NT2/D1 (cell line): ENCODE measurements at regions not wholly inside any gene's neighbourhood (a gene's known extent, or its start where the extent isn't known, plus 50 kb on each side); places are given as distances from the start of the nearest gene placed in this dataset.

Experiments
- DNase-seq: peaks from one replicate; pipeline ENCODE4 v3.0.0-alpha.2; 2011; ENCODE audit warnings: low read depth, low spot score
- H3K27me3 ChIP-seq: 2 replicates; pipeline ENCODE4 v1.6.0; 2011; ENCODE audit warnings: mild to moderate bottlenecking; ENCODE audit not compliant: insufficient read length, insufficient read depth
- H3K36me3 ChIP-seq: 2 replicates; pipeline ENCODE4 v1.6.1; 2011; ENCODE audit warnings: mild to moderate bottlenecking, low read length, mixed read lengths; ENCODE audit not compliant: insufficient read depth, insufficient read length
- H3K4me1 ChIP-seq: 2 replicates; pipeline ENCODE4 v1.5.1; 2011; ENCODE audit not compliant: insufficient read depth, insufficient read length
- H3K4me3 ChIP-seq: 2 replicates; pipeline ENCODE4 v1.5.1; 2011; ENCODE audit warnings: low read depth; ENCODE audit not compliant: insufficient read length
- H3K9ac ChIP-seq: 2 replicates; pipeline ENCODE4 v1.6.0; 2011; ENCODE audit warnings: low read depth; ENCODE audit not compliant: insufficient read length
- H3K9me3 ChIP-seq: 2 replicates; pipeline ENCODE4 v1.5.1; 2011; ENCODE audit warnings: mild to moderate bottlenecking, low read length; ENCODE audit not compliant: insufficient read depth
- SUZ12 ChIP-seq: IDR thresholded peaks from 2 replicates; pipeline ENCODE4 v1.6.1; 2011; ENCODE audit not compliant: insufficient read length, insufficient read depth; ENCODE audit errors: extremely low read depth
- YY1 ChIP-seq: IDR thresholded peaks from 2 replicates; pipeline ENCODE4 v1.6.1; 2011; ENCODE audit not compliant: insufficient read length, insufficient read depth
- ZNF274 ChIP-seq: IDR thresholded peaks from 2 replicates; pipeline ENCODE4 v1.6.1; 2011; ENCODE audit warnings: mild to moderate bottlenecking, low read depth, low read length

DNA sequence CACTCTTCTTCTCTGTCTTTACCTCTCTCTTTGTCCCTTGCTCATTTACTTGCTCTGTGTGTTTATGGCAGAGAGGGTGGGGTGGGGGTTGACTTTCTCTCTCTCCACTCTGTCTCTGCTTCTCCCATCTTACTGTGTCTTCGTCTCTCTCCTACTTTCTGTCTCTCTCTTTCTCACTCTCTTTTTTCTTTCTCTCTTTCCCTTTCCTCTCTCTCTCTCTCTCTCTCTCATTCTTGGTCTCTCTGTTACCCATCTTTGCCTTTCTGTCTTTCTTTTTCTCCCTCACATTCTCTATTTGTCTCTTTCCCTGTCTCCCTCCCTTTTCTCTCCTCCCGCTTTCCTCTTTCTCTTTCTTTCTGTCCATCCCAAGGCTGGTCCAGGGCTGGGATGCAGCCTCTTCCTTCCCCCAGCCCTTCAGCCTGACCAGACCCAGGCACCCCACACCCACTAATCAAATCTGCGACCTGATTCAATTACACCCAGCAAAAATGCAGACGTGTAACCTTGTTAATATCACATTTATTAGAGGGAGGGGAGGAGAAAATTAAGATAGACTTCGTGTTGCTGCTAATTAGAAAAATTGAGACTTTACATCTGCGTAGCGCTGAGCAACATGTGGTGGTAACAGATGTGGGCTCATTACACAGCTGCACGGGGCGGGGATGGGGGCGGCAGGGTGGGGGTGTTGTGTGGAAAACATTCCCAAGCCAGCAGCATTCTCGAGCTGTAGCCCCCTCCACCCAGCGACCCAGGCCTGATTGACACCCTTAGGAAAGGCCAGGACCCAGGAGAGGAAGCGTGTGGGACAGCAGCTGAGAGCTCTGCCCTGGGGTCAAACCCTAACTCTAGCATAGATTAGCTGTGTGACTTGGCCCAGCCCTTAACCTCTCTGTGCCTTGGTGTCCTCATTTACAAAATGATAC lies 124.9 kb upstream of the MAFB start:
- Histone ChIP-seq H3K36me3 (no peaks in the 10 kb centered on the region), H3K9me3 (no peaks in the 10 kb centered on the region), H3K9ac (no peak overlapping the region), H3K4me1 (peaks cover 7% of the 10 kb centered on the region), H3K4me3 (no peak overlapping the region), H3K27me3 (no peaks in the 10 kb centered on the region)
- no peak for TF ChIP-seq YY1
- no peak for TF ChIP-seq SUZ12
- TF ChIP-seq ZNF274: no peak
- DNase-seq: no peak

DNA sequence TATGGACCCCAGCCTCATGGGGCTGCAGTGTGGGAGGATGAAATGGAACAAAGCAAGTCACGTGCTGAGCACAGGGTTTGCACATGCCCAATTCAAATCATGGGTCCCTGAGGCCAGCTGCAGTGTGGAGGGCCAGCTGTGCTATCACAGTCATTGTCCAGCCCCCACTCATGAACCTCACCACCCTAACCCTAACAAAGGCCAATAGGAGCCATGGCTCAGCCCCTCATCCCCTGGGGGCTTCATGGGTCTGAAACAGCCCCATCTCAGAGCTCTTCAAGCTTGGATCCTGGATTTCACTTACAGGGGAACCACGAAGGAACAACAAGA lies 125.6 kb upstream of the MAFB start:
- no peak for DNase-seq
- Histone ChIP-seq H3K9me3 (no peaks in the 10 kb centered on the region), H3K9ac (no peak overlapping the region), H3K4me3 (no peak overlapping the region), H3K27me3 (no peaks in the 10 kb centered on the region), H3K4me1 (peaks cover 7% of the 10 kb centered on the region), H3K36me3 (no peaks in the 10 kb centered on the region)
- TF ChIP-seq YY1: no peak

DNA sequence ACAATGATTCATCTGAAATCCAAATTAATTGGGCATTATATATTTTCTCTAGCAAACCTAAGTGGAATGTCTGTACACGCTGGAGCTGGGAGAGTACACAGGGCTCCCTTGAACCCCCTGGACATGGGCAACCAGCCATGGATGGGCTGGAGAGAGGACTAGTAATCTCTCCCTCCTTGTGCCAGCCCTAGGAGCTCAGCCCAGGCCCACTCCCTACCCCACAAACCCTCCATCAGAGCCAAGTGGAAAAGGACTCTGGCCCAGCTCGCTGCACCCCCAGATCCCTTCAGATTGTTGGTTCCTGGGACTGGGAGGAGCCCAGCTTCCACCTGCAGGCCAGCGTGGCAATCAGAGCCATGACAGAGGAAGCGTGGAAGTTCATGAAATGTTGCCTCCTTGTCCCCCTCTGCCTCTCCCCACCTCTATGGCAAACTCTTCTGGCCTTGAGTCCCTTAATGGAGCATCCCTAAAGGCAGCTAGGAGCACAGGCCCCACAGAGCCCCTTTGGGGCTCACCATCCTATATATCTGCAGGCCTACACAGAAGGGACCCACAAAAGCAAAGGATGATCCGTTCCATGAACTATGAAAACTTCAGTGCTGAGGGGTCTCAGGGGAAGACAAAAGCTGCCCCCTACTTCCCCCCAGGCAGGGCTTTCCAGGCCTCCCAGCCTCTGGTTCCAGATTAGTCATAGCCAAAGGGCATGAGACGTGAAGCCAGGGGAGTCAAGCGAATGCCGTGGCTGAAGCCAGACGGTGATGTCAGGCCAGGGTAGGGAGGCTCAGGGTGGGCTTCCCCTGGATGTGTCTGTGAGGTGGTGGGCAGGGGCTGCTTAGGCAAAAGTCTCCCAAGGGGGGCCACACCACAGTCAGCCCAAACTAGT lies 126.4 kb upstream of the MAFB start:
- no peaks in the 10 kb centered on the region for H3K36me3 ChIP-seq
- H3K9me3 ChIP-seq: no peaks in the 10 kb centered on the region
- H3K4me3 ChIP-seq: no peak overlapping the region
- H3K9ac ChIP-seq: no peak overlapping the region
- TF ChIP-seq SUZ12 (no peak), ZNF274 (no peak), YY1 (no peak)
- H3K27me3 ChIP-seq: no peaks in the 10 kb centered on the region
- H3K4me1 ChIP-seq: peaks cover 7% of the 10 kb centered on the region
- no peak for DNase-seq

DNA sequence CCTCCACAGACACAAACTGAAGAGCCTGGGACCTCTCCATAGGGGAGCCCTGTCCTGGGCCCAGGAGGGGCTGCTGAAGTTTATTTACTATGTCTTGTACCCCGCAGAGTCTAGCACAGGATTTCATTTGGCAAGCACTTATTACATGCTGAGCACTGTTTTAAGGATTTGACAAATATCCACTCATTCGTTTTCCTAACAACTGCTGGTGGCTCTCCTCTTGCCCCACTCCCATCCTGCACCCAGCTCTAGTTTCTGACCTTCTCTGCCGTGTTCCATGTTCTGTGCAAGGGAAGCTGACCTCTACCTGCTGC lies 127.0 kb upstream of the MAFB start:
- Histone ChIP-seq H3K4me1 (peaks cover 7% of the 10 kb centered on the region), H3K9me3 (no peaks in the 10 kb centered on the region), H3K4me3 (no peak overlapping the region), H3K9ac (no peak overlapping the region), H3K36me3 (no peaks in the 10 kb centered on the region), H3K27me3 (no peaks in the 10 kb centered on the region)
- DNase-seq: no peak
- TF ChIP-seq SUZ12: no peak
- no peak for TF ChIP-seq YY1
- TF ChIP-seq ZNF274: no peak

DNA sequence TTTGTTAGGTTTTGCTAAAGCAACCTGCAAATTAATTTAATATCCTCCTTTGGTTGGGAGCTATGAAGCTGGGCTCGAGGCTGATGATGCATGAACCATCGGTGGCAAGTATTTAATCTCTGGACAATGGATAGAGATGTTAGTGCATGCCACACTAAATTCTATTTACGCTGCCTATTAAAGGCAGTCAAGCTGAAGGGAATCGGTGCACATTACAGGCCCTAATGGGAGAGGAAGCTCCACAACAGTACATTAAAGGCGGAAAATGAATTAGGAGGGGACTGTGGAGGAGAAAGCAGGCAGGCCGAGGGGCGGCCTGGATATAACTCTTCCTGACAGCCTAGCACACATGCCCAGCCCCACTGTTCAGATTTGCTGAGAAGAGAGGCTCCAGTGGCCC lies 132.4 kb upstream of the MAFB start:
- Histone ChIP-seq H3K9me3 (no peaks in the 10 kb centered on the region), H3K4me3 (no peak overlapping the region), H3K9ac (no peak overlapping the region), H3K36me3 (no peaks in the 10 kb centered on the region), H3K4me1 (no peaks in the 10 kb centered on the region), H3K27me3 (no peaks in the 10 kb centered on the region)
- DNase-seq: no peak
- TF ChIP-seq ZNF274 (no peak), YY1 (no peak), SUZ12 (no peak)

DNA sequence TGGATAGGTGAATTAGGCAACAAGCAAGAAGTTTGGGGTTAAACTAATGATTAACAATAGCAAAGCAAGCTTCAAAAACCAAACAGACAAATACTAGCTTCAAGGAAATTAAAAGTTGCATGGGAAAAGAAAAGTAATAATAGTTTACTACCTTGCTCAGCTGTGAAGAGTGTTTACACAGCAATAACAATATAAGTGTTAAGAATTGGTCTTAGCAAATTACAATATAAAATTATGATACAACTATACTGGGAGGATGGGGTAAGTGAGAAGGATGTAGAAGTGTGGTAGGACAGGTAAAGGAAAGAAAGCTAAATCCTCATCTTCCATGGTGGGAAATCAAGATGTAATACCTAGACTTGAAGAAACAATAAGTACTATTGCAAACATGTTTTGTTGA lies 137.7 kb upstream of the MAFB start:
- TF ChIP-seq YY1 (no peak), ZNF274 (no peak), SUZ12 (no peak)
- H3K36me3 ChIP-seq: no peaks in the 10 kb centered on the region
- H3K9ac ChIP-seq: no peak overlapping the region
- H3K4me3 ChIP-seq: no peak overlapping the region
- no peaks in the 10 kb centered on the region for H3K9me3 ChIP-seq
- H3K27me3 ChIP-seq: no peaks in the 10 kb centered on the region
- DNase-seq: no peak
- no peaks in the 10 kb centered on the region for H3K4me1 ChIP-seq

DNA sequence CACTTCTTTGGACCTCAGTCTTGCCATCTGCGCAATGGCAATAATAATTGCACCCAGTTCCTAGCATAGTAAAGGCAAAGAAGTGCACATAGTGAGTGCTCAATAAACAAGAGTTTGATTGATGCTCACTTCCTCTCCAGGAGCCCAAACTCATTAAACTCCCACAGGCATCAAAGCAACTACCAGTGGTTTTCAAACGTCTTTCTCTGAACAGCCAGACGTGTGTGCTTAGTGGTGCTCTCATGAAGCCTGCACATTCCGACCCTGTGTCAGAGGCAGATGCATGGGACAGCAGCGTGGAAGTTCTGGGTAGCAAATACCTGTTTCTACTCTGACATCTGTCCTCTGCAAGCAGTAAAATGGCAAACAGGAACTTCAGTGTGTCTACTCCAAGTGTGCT lies 146.3 kb upstream of the MAFB start:
- Histone ChIP-seq H3K4me1 (no peaks in the 10 kb centered on the region), H3K27me3 (peaks cover 5% of the 10 kb centered on the region), H3K36me3 (no peaks in the 10 kb centered on the region), H3K4me3 (no peak overlapping the region), H3K9ac (no peak overlapping the region), H3K9me3 (peaks cover 13% of the 10 kb centered on the region; the same call in 1 of the 2 replicates)
- TF ChIP-seq SUZ12 (no peak), ZNF274 (no peak), YY1 (no peak)
- no peak for DNase-seq
